Activated CD4-positive, CD25-positive, alpha-beta regulatory T cell treated with anti-CD3 and anti-CD28 coated beads, Interleukin-2, amount 50 U/mL, for 24 hours (primary cell): ENCODE measurements at regions not wholly inside any gene's neighbourhood (a gene's known extent, or its start where the extent isn't known, plus 50 kb on each side); places are given as distances from the start of the nearest gene placed in this dataset.
A peak's percentile ranks its signal among the peaks of the same experiment; 100 is the strongest.
"Not testable (repeated sequence)": the region's sequence is repeated elsewhere in the genome, so short reads cannot be mapped to it uniquely, and the experiment has no call there.

Source experiments
- ATAC-seq, 2 donors: fragments of 150-1000 bp; cut with Tn5 transposase; one replicate each; pipeline ENCODE4 v1.10.0; 2021; ENCODE audit warnings: mild to moderate bottlenecking in 1 of 2, moderate library complexity in 1 of 2

GRCh38 chrY:7310482-7311269 lies 399.1 kb upstream of the AMELY start:
- peak; percentile 92 to 96 for ATAC-seq

DNA sequence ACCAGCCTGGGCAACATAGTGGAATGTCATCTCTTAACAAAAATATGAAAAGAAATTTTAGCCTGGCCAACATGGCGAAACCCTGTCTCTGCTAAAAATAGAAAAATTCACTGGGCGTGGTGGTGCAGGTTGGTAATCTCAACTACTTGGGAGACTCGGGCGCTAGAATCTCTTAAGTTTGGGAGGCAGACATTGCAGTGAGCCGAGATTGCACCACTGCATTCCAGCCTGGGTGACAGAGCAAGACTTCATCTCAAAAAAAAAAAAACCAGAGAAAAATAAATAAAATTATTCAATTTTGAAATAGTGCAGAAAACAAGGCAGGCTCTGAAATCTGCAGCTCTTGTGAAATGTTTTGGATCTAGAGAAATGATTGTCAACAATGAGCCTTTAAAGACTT lies 397.3 kb upstream of the AMELY start:
- no peak for ATAC-seq

DNA sequence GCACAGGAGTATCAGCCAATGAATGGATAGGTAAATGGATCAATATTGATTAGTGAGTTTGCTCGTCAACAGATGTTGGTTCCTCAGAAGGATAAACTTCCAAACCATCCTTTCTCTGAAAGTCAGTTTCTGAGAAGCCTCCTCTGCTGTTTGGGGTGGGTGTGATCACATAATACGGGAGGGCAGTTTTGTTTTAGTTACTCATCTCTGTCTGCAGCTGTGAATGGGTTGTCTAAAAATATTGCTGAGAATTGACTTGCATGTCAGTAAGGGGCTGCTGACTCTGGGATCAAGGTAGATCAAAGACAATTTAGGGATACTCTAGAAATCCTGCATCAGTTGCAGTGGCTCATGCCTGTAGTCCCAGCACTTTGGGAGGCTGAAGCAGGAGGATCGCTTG lies 390.8 kb upstream of the AMELY start:
- ATAC-seq, result no peak

DNA sequence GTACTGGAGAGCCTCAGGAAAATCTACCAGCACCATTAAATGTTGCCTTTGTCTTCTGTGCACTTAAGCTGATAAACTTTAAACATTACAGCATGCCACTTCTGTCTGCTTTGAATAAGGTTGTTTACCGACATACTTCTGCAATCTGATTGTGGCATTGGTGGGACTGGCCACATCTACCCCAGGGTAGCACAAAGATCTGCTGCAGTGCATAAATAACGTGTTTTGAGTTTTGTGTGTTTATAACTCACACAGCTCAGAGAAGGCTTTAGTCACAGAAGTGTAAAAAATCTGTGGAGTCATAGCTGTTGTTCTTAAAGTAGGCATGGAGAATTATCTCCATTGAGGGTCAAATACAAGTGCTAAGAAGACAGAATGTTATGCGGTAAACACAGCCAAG lies 388.4 kb upstream of the AMELY start:
- peak; percentile 44 to 79 for ATAC-seq

DNA sequence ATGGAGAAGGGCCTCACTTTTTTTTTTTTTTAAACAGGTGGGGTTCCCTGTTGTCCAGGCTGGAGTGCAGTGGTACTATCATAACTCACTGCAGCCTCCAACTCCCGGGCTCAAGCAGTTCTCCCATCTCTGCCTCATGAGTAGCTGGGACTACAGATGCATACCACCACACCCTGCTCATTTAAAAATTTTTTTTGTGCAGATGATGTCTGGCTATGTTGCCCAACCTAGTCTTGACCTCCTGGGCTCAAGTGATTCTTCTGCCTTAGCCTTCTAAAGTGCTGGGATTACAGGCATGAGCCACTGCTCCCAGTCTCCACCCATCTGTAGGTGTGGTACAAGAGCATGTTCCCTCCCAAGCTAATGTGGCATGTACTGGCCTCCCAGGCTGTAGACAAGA lies 380.6 kb upstream of the AMELY start:
- no peak for ATAC-seq

GRCh38 chrY:7289889-7290833 lies 378.6 kb upstream of the AMELY start:
- peak; percentile 24 to 38 for ATAC-seq

- no peak for ATAC-seq
Measured at GRCh38 chrY:7288611-7289010, 377.1 kb upstream of the AMELY start.

GRCh38 chrY:7287963-7288362 lies 376.4 kb upstream of the AMELY start:
- not testable (repeated sequence) for ATAC-seq

- ATAC-seq, result peak; percentile 56 to 65
Measured at GRCh38 chrY:7285388-7285787, 373.8 kb upstream of the AMELY start.

- no peak for ATAC-seq
Measured at GRCh38 chrY:7283001-7283400, 371.4 kb upstream of the AMELY start.

DNA sequence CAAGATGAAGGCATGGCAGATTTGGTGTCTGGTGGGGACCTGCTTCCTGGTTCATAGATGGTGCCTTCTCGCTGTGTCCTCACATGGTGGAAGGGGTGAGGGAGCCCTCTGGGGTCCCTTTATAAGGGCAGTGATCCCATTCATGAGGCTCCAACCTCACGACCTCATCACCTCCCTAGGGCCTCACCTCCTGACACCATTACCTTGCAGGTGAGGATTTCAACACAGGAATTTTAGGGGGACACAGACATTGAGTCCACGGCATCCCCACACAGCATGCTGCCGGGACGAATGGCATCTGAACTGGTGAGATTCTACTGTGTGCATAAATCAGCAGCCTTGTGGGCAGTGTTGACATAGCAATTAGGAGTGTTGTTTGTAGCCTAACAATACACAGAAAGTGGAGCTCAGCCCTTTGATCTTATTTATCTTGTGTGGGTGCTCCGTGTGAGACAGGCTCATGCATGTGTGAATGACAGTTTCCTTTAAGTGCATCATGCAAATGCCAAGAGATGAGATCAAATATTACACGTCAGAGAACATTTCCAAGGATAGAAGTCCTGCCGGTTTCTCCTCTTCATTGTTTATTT lies 368.7 kb upstream of the AMELY start:
- peak; percentile 56 to 71 for ATAC-seq

DNA sequence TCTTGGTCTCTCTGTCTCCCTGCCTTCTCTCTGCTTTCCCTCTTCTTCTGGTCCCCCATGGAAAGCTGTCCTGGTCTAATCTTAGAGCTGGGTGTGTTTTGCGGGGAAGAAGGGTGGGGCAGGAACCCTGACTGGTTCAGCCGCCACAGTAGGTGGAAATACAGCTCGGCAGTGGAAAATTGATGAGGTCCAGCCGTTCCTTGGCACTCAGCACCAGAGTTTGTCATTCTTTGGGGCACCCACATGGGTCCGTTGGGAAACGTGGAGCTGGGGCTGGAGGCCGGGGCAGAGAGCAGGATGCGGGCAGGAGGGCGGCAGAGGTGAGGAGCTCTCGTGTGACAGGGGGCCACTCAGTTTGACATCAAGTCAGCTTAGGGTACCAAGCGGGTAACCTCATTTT lies 364.2 kb upstream of the AMELY start:
- no peak for ATAC-seq

GRCh38 chrY:7275014-7275413 lies 363.5 kb upstream of the AMELY start:
- ATAC-seq, result no peak

GRCh38 chrY:7274369-7274913 lies 362.9 kb upstream of the AMELY start:
- ATAC-seq, result peak; percentile 2 to 5

DNA sequence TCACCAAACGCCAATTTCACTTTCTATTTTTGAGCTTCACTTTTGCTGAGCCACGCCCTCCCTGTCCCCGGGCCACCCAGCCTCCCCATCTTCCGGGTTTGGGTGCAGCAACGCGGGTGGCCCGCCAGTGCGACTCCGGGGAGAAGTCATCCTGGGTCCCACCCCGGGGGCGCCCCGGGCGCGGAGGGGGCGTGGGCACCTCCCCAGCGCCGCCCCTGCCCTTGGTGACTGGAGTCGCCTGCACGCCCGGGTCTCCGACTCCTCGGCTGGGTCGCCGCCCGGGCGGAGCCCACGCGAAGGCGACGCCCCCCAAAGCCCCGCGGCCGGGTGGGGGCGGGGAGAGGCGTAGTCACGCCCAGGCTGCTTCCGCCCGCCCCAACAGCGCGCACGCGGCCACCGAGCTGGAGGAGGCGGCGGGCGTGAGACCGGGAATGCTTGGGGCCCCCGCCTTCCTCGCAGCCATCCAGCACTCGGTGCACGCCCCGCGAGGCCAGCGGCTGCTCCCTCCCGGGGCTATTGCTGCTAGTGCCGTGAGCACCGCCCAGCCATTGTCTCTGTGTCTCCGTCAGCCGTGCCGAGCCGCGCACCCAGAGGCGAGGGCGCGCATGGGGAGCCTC lies 362.1 kb upstream of the AMELY start:
- peak; percentile 85 for ATAC-seq

GRCh38 chrY:7272556-7273195 lies 361.1 kb upstream of the AMELY start:
- no peak for ATAC-seq

DNA sequence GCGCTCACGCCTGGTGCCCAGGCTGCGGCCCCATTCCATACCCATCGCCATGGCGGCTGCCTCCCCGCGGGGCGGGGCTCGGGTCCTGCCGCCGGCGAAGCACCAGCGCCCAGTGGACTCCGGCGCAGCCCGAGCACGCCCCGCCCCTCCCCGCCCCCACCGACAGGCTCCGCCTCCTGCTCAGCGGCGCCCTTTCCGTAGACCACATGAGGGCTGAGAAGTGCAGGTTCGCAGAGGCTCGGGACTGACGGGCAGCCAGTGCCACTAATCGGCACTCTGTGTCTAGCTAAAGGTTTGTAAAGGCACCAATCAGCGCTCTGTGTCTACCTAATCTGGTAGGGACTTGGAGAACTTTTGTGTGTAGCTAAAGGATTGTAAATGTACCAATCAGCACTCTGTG lies 352.2 kb upstream of the AMELY start:
- no peak for ATAC-seq

DNA sequence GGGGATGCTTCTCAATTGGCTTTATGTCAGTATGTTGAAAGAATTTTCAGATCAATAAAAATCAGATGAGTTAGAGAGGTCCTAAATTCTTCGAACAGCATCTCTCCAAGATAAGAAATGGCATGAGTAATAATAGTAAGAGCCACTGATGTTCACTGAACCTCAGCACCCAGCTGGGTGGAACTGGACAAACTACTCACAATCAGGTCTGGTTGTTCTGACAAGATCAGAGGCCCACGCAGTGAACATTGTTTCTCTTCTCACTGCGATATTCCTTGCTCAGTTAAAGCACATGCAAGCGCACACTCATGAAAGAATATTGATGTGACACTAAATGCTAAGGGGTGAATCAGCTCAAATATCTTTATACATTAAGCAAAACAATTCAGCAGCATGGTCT lies 351.0 kb upstream of the AMELY start:
- ATAC-seq, result no peak

GRCh38 chrY:7261254-7261653 lies 349.7 kb upstream of the AMELY start:
- no peak for ATAC-seq

- ATAC-seq, result peak; percentile 71 to 74
Measured at GRCh38 chrY:7240101-7240500, 328.5 kb upstream of the AMELY start.

GRCh38 chrY:7211971-7212370 lies 300.4 kb upstream of the AMELY start:
- no peak for ATAC-seq

DNA sequence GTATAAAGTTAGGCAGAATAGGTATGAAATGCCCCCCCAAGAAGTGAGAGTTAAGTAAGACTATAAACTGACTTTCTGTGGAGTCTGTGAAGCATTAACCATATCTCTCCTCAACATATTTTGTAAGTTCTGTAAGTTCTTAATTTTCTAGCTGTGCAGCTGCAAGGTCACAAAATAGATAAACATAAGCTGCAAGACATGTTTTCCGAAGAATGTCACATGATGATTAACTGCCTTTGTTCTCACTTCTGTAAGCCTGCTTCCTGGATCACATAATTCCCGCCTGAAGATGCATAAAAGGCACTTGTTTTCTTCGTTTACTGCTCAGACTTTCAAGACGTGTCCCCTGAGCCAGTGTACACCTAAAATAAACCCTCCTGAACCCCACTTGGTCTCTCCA lies 292.9 kb upstream of the AMELY start:
- no peak for ATAC-seq
